ENCODE measurements at regions not wholly inside any gene's neighbourhood (a gene's known extent, or its start where the extent isn't known, plus 50 kb on each side); places are given as distances from the start of the nearest gene placed in this dataset.
"Not testable (repeated sequence)": the region's sequence is repeated elsewhere in the genome, so short reads cannot be mapped to it uniquely, and the experiment has no call there.

DNA sequence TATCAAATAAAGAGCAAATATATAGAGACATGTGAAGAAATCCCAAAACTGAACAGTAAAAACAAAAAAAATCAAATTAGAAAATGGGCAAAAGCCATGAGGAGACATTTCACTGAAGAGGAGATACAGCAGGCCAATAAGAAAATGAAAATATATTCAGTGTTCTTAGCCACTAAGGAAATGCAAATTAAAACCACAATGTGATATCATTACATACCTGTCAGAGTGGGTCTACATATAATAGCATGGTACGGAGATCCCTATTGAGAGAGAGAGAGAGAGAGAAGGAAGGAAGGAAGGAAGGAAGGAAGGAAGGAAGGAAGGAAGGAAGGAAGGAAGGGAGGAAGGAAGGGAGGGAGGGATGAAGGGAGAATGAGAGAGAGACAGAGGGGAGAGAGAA, 707.0 kb upstream of the ACTRT1 start:
- no peaks in the 10 kb centered on the region for H3K27me3 Mint-ChIP-seq (ENCODE audit: insufficient read depth)
- H3K4me3 Mint-ChIP-seq = no peak overlapping the region
- no peak for DNase-seq (ENCODE audit: low spot score)
- H3K36me3 Mint-ChIP-seq (ENCODE audit: low read depth) = no peaks in the 10 kb centered on the region
- H3K9me3 Mint-ChIP-seq = no peaks in the 10 kb centered on the region
- intact Hi-C loops (cut with micrococcal nuclease) = no loop called here
- H3K27ac Mint-ChIP-seq = no peak overlapping the region
- no peaks in the 10 kb centered on the region for H3K4me1 Mint-ChIP-seq (ENCODE audit: low read depth)

DNA sequence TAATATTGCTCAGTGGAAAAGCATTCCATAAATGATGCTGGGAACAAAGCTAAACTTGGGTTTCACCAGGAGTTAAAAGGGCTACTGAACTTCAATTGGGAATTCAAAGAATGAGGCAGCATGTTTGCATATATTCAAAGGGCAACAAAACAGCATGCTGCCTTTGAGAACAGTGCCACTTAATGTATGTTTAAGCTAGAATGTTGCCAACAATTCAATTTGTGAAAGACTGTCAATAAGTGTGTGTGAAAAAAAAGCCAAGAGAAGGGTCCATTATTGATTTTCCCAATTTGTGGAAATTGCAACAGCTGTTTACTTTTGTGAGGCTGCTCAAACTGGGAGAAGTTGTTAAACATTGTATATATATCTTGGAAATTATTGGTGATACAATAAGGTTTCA, 701.9 kb upstream of the ACTRT1 start:
- no peak overlapping the region for H3K27ac Mint-ChIP-seq

DNA sequence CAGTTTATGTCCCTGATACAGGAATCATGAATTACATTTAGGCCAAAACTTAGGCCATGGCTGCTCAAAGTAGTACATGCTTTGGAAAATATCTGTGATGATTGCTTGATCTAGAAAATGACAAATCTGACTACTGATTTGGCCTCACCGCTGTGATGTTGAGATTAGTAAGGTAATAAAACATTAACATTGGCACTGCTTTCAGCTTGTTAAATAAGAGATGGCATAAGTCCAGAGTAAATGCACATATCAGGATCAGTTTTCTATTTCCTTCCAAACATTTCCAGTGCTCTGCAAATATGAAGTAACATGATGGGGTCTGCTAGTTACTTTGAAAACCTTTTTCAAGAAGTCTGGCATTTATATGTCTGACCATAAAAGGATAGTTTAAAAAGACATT, 687.3 kb upstream of the ACTRT1 start:
- no peaks in the 10 kb centered on the region for H3K27me3 Mint-ChIP-seq (ENCODE audit: insufficient read depth)
- H3K4me1 Mint-ChIP-seq (ENCODE audit: low read depth) = no peaks in the 10 kb centered on the region
- no peak overlapping the region for H3K4me3 Mint-ChIP-seq
- DNase-seq (ENCODE audit: low spot score) = no peak
- H3K27ac Mint-ChIP-seq = no peak overlapping the region
- H3K9me3 Mint-ChIP-seq = no peaks in the 10 kb centered on the region
- intact Hi-C loops (cut with micrococcal nuclease) = no loop called here
- H3K36me3 Mint-ChIP-seq (ENCODE audit: low read depth) = no peaks in the 10 kb centered on the region

More for the DNA sequence above, 701.9 kb upstream of the ACTRT1 start:
- intact Hi-C loops (cut with micrococcal nuclease) = no loop called here
- no peaks in the 10 kb centered on the region for H3K9me3 Mint-ChIP-seq
- no peaks in the 10 kb centered on the region for H3K36me3 Mint-ChIP-seq (ENCODE audit: low read depth)
- H3K4me1 Mint-ChIP-seq (ENCODE audit: low read depth) = no peaks in the 10 kb centered on the region
- H3K4me3 Mint-ChIP-seq = no peak overlapping the region
- H3K27me3 Mint-ChIP-seq (ENCODE audit: insufficient read depth) = no peaks in the 10 kb centered on the region
- DNase-seq (ENCODE audit: low spot score) = no peak

DNA sequence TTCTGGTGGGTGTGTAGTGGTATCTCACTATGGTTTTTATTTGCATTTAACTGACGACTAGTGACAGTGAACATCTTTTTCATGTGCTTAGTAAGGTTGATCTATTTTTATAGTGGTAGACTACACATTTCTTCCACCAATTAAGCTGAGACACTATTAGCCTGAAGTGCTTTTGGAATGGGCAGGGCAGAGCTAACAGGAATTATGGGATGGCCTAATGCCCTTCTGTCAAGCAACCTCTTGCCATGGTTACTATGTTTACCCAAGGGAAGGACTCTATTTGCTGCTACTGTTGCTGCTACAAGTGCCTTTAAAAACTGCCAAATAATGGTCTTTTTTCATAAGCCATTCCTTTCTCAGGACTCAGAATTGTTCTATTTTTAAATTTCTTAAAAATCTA, 676.7 kb upstream of the ACTRT1 start:
- Mint-ChIP-seq H3K27me3 (ENCODE audit: insufficient read depth) (no peaks in the 10 kb centered on the region), H3K4me1 (ENCODE audit: low read depth) (no peaks in the 10 kb centered on the region), H3K36me3 (ENCODE audit: low read depth) (no peaks in the 10 kb centered on the region), H3K27ac (no peak overlapping the region), H3K4me3 (no peak overlapping the region), H3K9me3 (no peaks in the 10 kb centered on the region)
- intact Hi-C loops (cut with micrococcal nuclease) = no loop called here
- no peak for DNase-seq (ENCODE audit: low spot score)

DNA sequence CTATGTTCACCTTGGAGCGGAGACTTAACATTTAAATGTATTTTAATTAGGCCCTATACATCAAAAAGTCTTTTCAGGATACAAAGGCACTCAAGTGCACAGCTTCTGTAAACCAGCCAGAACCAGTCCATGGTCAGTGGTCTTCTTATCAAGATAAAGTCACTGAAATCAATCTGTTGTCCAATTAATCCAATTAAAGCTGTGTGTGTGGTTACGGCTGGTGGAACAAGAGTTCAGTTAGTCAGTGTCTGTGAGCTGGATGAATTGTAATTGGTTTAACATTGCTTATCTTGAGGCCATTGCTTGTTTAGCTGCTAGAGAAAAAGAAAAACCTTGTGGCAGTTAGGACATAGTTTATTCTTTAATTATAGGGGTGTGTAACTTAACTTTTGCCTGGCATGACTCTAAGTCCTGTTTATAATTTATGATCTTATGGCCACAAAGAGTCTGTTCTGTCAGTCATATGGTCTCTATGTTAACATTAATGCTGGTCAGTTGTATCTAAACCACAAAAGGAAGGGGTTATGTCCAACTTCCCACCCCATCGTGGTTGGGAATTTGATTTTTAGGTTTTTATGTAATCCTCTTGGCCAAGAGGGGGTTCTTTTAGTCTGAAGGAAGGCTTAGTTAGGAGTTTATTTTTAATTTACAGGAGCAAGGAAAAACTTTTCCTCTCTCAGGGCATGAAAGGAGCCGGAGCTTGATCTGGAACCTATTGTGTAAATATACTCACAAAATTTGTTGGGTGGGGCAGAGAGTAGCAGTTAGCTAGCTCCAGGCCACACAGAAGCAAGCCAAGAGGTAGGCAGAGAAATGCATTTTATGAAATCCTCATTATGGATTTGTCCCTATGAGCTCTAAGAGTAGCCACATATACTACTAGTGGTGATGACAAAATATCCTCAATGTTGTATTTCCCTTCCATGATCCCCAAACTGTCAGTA, 665.7 kb upstream of the ACTRT1 start:
- no peaks in the 10 kb centered on the region for H3K9me3 Mint-ChIP-seq
- no peaks in the 10 kb centered on the region for H3K27me3 Mint-ChIP-seq (ENCODE audit: insufficient read depth)
- H3K4me3 Mint-ChIP-seq = no peak overlapping the region
- no peak for DNase-seq (ENCODE audit: low spot score)
- no peak overlapping the region for H3K27ac Mint-ChIP-seq
- no peaks in the 10 kb centered on the region for H3K4me1 Mint-ChIP-seq (ENCODE audit: low read depth)
- H3K36me3 Mint-ChIP-seq (ENCODE audit: low read depth) = no peaks in the 10 kb centered on the region
- intact Hi-C loops (cut with micrococcal nuclease) = no loop called here

DNA sequence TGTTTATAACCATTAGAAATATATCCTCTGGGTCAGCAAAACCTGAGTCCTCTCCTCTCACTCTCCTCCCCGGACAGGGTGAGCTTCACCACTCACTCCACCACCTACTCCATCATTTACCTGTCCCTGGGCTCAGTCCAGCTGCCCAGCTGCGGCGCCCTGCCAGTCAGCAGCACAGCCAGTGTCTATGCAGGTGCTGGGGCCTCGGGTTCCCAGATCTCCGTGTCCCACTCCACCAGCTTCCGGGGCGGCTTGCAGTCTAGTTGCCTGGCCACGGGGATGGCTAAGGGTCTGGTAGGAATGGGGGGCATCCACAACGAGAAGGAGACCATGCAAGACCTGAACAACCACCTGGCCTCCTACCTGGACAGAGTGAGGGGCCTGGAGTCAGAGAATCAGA, 662.2 kb upstream of the ACTRT1 start:
- Mint-ChIP-seq H3K27me3 (ENCODE audit: insufficient read depth) (no peaks in the 10 kb centered on the region), H3K4me3 (no peak overlapping the region), H3K4me1 (ENCODE audit: low read depth) (no peaks in the 10 kb centered on the region), H3K36me3 (ENCODE audit: low read depth) (no peaks in the 10 kb centered on the region), H3K9me3 (no peaks in the 10 kb centered on the region), H3K27ac (no peak overlapping the region)
- DNase-seq (ENCODE audit: low spot score) = no peak
- intact Hi-C loops (cut with micrococcal nuclease) = no loop called here

DNA sequence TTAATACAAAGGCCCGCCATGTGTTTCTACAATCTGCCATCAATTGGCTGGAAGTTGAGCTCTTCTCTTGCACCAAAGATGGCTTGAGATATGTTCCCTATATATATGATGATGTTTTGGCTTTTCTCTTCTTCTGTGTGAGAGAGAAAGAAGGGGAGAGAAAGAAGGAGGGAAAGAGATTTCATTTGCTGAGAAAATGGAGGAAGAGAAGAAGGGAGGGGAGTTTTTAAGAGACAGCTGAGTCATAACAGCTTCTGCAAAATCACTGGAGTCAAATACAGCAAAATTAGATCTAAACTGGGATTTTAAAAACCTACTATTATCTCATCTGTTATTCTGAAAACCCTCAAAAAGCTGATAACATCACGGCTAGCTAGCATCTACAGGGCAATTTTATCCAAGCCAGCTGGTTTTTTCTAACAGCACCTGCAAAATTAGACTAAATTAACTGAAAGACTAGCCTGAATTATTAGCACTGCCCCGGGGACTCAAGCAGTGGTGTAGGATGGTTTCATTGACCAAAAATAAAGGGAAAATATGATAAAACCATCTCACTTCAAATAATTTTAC, 647.6 kb upstream of the ACTRT1 start:
- no peak for DNase-seq (ENCODE audit: low spot score)
- H3K27ac Mint-ChIP-seq = no peak overlapping the region
- H3K36me3 Mint-ChIP-seq (ENCODE audit: low read depth) = no peaks in the 10 kb centered on the region
- H3K4me3 Mint-ChIP-seq = no peak overlapping the region
- H3K9me3 Mint-ChIP-seq = no peaks in the 10 kb centered on the region
- H3K4me1 Mint-ChIP-seq (ENCODE audit: low read depth) = no peaks in the 10 kb centered on the region
- intact Hi-C loops (cut with micrococcal nuclease) = no loop called here
- H3K27me3 Mint-ChIP-seq (ENCODE audit: insufficient read depth) = no peaks in the 10 kb centered on the region

DNA sequence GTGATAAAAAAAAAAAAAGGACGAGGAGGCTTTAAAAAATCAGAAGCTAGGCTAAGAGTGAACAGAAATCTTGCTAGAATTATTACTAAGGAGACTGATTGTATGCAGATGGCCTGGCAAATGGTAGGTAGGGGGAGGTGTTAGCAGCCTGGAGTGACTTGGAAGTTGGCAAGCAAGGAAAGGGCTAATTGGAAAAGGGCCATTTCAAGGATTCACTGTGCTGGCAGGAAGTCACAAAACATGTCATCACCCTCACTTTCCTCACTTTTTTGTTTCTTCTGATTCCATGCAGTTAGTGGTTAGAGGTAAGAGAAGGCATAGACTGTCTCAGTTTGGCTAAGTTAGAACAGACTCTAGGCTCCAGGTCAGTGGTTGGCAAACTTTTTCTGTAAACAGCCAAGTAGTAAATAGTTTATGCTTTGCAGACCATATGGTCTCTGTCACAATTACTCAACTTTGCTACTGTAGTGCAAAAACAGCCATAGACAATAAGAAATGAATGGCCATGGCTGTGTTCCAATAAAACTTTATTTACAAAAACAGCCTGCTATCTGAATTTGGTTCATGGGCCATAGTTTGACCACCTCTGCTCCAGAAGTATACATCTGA, 646.5 kb upstream of the ACTRT1 start:
- Mint-ChIP-seq H3K27ac (no peak overlapping the region), H3K9me3 (no peaks in the 10 kb centered on the region), H3K27me3 (ENCODE audit: insufficient read depth) (no peaks in the 10 kb centered on the region), H3K36me3 (ENCODE audit: low read depth) (no peaks in the 10 kb centered on the region), H3K4me1 (ENCODE audit: low read depth) (no peaks in the 10 kb centered on the region), H3K4me3 (no peak overlapping the region)
- DNase-seq (ENCODE audit: low spot score) = no peak
- intact Hi-C loops (cut with micrococcal nuclease) = no loop called here

DNA sequence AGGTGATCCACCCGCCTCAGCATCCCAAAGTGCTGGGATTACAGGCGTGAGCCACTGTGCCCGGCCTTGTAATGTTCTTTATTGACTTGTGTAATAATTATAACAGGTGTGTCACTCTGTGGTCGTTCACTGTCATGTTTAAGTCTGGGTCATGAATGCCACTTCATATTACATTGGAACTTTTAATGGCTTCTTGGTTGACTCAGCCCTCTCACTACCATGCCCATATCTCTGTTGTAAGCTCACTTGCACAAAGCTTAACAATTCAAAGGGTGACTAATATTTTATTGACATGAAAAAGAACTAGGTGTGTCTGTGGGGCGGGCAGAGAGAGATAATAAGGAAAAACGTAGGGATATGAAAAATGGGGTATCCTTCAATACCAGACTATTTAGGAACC, 639.7 kb upstream of the ACTRT1 start:
- intact Hi-C loops (cut with micrococcal nuclease) = no loop called here
- Mint-ChIP-seq H3K36me3 (ENCODE audit: low read depth) (no peaks in the 10 kb centered on the region), H3K4me1 (ENCODE audit: low read depth) (no peaks in the 10 kb centered on the region), H3K27ac (no peak overlapping the region), H3K27me3 (ENCODE audit: insufficient read depth) (no peaks in the 10 kb centered on the region), H3K9me3 (no peaks in the 10 kb centered on the region), H3K4me3 (no peak overlapping the region)
- no peak for DNase-seq (ENCODE audit: low spot score)

DNA sequence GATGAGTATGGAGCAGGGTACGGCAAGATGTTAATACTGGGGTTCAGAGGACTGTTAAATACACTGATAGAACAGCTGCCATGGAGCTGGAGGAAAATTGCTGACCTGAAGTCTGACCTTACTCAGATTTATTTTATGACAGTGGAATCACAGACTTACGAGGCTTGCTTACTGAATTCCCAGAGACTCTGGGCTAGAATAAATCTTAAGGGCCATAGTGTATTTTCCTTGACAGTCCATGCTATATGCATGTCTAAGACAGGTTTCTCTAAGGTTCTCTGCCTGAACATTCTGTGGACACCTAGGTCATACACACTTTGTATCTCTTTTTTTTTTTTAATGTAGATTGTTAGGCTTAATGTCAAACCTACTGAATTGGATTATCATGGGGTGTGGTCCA, 633.2 kb upstream of the ACTRT1 start:
- intact Hi-C loops (cut with micrococcal nuclease) = no loop called here
- no peaks in the 10 kb centered on the region for H3K9me3 Mint-ChIP-seq
- H3K27ac Mint-ChIP-seq = no peak overlapping the region
- no peaks in the 10 kb centered on the region for H3K27me3 Mint-ChIP-seq (ENCODE audit: insufficient read depth)
- no peaks in the 10 kb centered on the region for H3K36me3 Mint-ChIP-seq (ENCODE audit: low read depth)
- H3K4me1 Mint-ChIP-seq (ENCODE audit: low read depth) = no peaks in the 10 kb centered on the region
- H3K4me3 Mint-ChIP-seq = no peak overlapping the region
- DNase-seq (ENCODE audit: low spot score) = no peak

DNA sequence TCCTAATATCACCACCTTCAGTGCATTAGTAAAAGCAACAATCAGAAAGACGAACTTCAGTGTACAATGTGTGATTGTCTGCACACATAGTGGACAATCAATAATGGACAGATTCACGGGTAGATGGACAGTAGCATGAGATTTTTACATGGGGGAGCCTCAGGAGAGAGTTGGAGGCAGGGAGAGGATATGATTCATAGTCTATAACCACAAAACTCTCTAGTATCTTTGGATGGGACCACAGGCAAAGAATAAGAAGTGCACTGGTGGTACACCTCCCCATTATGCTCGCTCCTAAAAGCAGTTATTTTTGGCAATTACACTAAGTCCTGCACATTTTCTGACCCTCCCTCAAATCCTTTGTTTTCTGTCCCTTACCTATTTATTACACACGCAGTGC, 624.4 kb upstream of the ACTRT1 start:
- no peaks in the 10 kb centered on the region for H3K36me3 Mint-ChIP-seq (ENCODE audit: low read depth)
- intact Hi-C loops (cut with micrococcal nuclease) = no loop called here
- H3K9me3 Mint-ChIP-seq = no peaks in the 10 kb centered on the region
- H3K4me3 Mint-ChIP-seq = no peak overlapping the region
- no peaks in the 10 kb centered on the region for H3K4me1 Mint-ChIP-seq (ENCODE audit: low read depth)
- DNase-seq (ENCODE audit: low spot score) = no peak
- no peaks in the 10 kb centered on the region for H3K27me3 Mint-ChIP-seq (ENCODE audit: insufficient read depth)
- H3K27ac Mint-ChIP-seq = no peak overlapping the region

DNA sequence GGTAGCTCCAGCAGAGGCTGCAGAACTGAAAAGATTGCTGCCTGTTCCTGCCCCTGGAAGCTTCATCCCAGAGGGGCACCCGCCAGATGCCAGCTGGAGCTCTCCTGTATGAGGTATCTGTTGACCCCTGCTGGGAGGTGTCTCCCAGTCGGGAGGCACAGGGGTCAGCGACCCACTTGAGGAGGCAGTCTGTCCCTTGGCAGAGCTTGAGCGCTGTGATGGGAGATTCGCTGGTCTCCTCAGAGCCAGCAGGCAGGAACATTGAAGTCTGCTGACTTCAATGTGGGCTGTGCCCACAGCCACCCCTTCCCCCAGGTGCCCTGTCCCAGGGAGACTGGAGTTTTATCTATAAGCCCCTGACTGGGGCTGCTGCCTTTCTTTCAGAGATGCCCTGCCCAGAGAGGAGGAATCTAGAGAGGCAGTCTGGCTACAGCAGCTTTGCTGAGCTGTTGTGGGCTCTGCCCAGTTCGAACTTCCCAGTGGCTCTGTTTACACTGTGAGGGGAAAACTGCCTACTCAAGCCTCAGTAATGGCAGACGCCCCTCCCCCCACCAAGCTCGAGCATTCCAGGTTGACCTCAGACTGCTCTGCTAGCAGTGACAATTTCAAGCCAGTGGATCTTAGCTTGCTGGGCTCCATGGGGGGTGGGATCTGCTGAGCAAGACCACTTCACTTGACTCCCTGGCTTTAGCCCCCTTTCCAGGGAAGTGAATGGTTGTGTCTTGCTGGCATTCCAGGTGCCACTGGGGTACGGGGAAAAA, 622.3 kb upstream of the ACTRT1 start:
- H3K36me3 Mint-ChIP-seq (ENCODE audit: low read depth); H3K27ac Mint-ChIP-seq; H3K4me3 Mint-ChIP-seq; H3K4me1 Mint-ChIP-seq (ENCODE audit: low read depth); H3K9me3 Mint-ChIP-seq; H3K27me3 Mint-ChIP-seq (ENCODE audit: insufficient read depth); DNase-seq (ENCODE audit: low spot score); intact Hi-C loops (cut with micrococcal nuclease): not testable (repeated sequence)

DNA sequence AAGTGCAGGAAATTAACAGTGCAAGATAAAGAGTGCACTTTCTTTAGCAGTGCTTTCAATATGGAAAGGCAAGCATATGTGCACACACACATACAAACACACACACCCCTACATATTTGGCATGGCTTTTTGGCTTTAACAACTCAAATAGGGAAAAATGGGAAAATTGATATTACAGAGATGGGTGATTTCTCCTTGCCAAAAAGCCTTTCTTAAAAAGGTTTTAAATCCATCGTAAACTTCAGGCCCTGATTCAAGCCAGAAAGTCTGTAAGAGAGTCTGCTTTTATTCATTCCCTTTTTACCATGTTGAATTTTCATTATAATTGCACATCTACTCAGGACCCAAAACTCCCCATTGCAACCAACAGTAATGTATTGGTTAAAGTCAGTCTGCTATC, 612.0 kb upstream of the ACTRT1 start:
- Mint-ChIP-seq H3K36me3 (ENCODE audit: low read depth) (no peaks in the 10 kb centered on the region), H3K4me1 (ENCODE audit: low read depth) (no peaks in the 10 kb centered on the region), H3K4me3 (no peak overlapping the region), H3K27me3 (ENCODE audit: insufficient read depth) (no peaks in the 10 kb centered on the region), H3K9me3 (no peaks in the 10 kb centered on the region), H3K27ac (no peak overlapping the region)
- no peak for DNase-seq (ENCODE audit: low spot score)
- intact Hi-C loops (cut with micrococcal nuclease) = no loop called here

Measured in activated T-helper 1 cell treated with anti-CD3 and anti-CD28 coated beads, Interleukin-12 subunit alpha, Interleukin-12 subunit beta, Interleukin-2, Interleukin-4 antibody, amounts not matched to agents 30 ng/mL and 10 ng/mL and 1 ng/mL, durations not matched to agents 14 hours and 24 hours and 36 hours (primary cell).